Loucy (cell line): ENCODE measurements at regions not wholly inside any gene's neighbourhood (a gene's known extent, or its start where the extent isn't known, plus 50 kb on each side); places are given as distances from the start of the nearest gene placed in this dataset.
A peak's percentile ranks its signal among the peaks of the same experiment; 100 is the strongest.

ENCODE experiments used
- H2AFZ ChIP-seq: fragments of 200-600 bp; sonication (generic); 2 replicates; pipeline ENCODE4 v1.6.0; 2016; ENCODE audit warnings: antibody characterized with exemption, mild to moderate bottlenecking, low read length, moderate library complexity
- H3F3A ChIP-seq: fragments of 200-600 bp; 2 replicates; pipeline ENCODE4 v1.6.0; 2016; ENCODE audit warnings: antibody characterized with exemption, low read depth, mild to moderate bottlenecking
- H3K27me3 ChIP-seq: fragments of 200-600 bp; sonication (generic); 2 replicates; pipeline ENCODE4 v1.6.1; 2014; ENCODE audit warnings: low read length, mild to moderate bottlenecking; ENCODE audit not compliant: insufficient read depth, poor library complexity, severe bottlenecking
- H3K36me3 ChIP-seq: fragments of 200-600 bp; sonication (generic); 2 replicates; pipeline ENCODE4 v1.6.1; 2016; ENCODE audit warnings: low read length; ENCODE audit not compliant: insufficient read depth
- H3K4me1 ChIP-seq: fragments of 200-600 bp; sonication (generic); 2 replicates; pipeline ENCODE4 v1.5.1; 2014; ENCODE audit warnings: low read length, mild to moderate bottlenecking; ENCODE audit not compliant: insufficient read depth, poor library complexity, severe bottlenecking
- H3K4me2 ChIP-seq: fragments of 200-600 bp; sonication (generic); 2 replicates; pipeline ENCODE4 v1.6.0; 2014; ENCODE audit warnings: antibody characterized with exemption, low read length, low read depth, mild to moderate bottlenecking; ENCODE audit not compliant: poor library complexity, severe bottlenecking
- H3K4me3 ChIP-seq: fragments of 200-600 bp; sonication (generic); 2 replicates; pipeline ENCODE4 v1.5.1; 2014; ENCODE audit warnings: low read length, mild to moderate bottlenecking, mixed read lengths; ENCODE audit not compliant: poor library complexity, severe bottlenecking
- H3K79me2 ChIP-seq: fragments of 200-600 bp; sonication (generic); 2 replicates; pipeline ENCODE4 v1.6.1; 2014; ENCODE audit warnings: low read length; ENCODE audit not compliant: insufficient read depth
- H3K9ac ChIP-seq: fragments of 200-600 bp; sonication (generic); 2 replicates; pipeline ENCODE4 v1.6.0; 2014; ENCODE audit warnings: mild to moderate bottlenecking, low read depth, low read length, moderate library complexity; ENCODE audit not compliant: poor library complexity, severe bottlenecking
- H3K9me2 ChIP-seq: fragments of 200-600 bp; sonication (generic); replicated peaks from 2 replicates; pipeline ENCODE4 v1.6.1; 2016; ENCODE audit warnings: low read depth, low read length, mixed read lengths
- H3K9me3 ChIP-seq: fragments of 200-600 bp; sonication (generic); 2 replicates; pipeline ENCODE4 v1.6.1; 2014; ENCODE audit warnings: mild to moderate bottlenecking, antibody characterized with exemption, low read length, low read depth; ENCODE audit not compliant: insufficient read depth
- H4K20me1 ChIP-seq: fragments of 200-600 bp; sonication (generic); 2 replicates; pipeline ENCODE4 v1.6.0; 2014; ENCODE audit warnings: antibody characterized with exemption, low read length, mild to moderate bottlenecking; ENCODE audit not compliant: insufficient read depth, poor library complexity, severe bottlenecking
- EZH2phosphoT487 ChIP-seq: fragments of 200-600 bp; IDR thresholded peaks from 2 replicates; pipeline ENCODE4 v1.6.1; 2018; ENCODE audit warnings: antibody characterized with exemption, mild to moderate bottlenecking, moderate library complexity, borderline replicate concordance
- TF ChIP-seq, protein P1 (sequence below): fragments of 200-600 bp; sonication (generic); conservative IDR thresholded peaks from 2 replicates; pipeline ENCODE4 v1.5.1; 2014; ENCODE audit warnings: mild to moderate bottlenecking, antibody characterized with exemption, low read length

DNA sequence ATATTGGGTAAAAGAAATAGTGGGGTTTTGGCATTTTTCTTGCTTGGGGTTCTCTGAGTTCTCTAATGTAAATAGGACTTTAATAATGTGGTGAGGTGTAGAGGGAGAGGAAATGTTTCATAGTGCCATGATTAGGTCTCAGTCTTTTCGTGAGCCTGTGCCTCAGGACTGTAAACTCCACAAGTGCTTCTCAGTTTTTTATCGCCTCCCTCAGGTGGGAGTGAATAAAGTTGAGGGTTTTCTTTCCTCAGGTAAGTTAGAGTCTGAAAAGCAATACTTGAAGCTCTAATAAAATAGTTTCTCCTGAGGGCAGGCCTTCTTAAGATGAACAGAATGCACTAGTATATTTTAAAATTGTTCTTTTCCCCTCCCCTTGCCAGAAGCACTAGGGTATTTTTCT lies 243.1 kb upstream of the SETBP1 start:
- Histone ChIP-seq H3K36me3 (no peaks in the 10 kb centered on the region), H3K27me3 (no peaks in the 10 kb centered on the region), H3K79me2 (no peaks in the 10 kb centered on the region), H3K9me2 (no peaks in the 10 kb centered on the region), H3F3A (no peaks in the 10 kb centered on the region), H4K20me1 (no peaks in the 10 kb centered on the region), H3K9me3 (no peaks in the 10 kb centered on the region), H3K4me2 (no peak overlapping the region), H3K4me1 (no peaks in the 10 kb centered on the region), H3K4me3 (no peak overlapping the region), H3K9ac (no peak overlapping the region), H2AFZ (no peak overlapping the region)
- no peak for TF ChIP-seq EZH2phosphoT487
- TF ChIP-seq, protein P1, sequence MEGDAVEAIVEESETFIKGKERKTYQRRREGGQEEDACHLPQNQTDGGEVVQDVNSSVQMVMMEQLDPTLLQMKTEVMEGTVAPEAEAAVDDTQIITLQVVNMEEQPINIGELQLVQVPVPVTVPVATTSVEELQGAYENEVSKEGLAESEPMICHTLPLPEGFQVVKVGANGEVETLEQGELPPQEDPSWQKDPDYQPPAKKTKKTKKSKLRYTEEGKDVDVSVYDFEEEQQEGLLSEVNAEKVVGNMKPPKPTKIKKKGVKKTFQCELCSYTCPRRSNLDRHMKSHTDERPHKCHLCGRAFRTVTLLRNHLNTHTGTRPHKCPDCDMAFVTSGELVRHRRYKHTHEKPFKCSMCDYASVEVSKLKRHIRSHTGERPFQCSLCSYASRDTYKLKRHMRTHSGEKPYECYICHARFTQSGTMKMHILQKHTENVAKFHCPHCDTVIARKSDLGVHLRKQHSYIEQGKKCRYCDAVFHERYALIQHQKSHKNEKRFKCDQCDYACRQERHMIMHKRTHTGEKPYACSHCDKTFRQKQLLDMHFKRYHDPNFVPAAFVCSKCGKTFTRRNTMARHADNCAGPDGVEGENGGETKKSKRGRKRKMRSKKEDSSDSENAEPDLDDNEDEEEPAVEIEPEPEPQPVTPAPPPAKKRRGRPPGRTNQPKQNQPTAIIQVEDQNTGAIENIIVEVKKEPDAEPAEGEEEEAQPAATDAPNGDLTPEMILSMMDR, result peak; percentile 25

DNA sequence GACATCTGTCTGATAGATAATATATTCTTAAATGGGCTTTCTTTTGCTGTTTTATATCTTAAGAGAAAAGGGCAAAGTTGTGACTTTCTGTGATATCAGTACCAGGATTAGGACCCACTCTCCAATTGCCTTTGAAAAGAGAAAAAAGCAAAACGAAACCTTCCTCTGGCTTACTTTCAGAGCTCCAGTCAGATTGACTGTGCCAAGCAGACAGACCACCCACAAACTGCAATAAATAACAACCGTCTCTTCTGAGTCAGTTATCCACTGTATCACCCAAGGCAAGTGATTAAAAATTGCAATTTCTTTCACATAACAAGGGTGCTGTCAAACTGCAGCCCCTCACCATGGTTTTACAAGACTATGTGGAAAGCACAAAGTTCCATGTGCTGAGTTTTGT lies 230.5 kb upstream of the SETBP1 start:
- H3K9ac ChIP-seq, result peak overlapping the region; percentile 22

DNA sequence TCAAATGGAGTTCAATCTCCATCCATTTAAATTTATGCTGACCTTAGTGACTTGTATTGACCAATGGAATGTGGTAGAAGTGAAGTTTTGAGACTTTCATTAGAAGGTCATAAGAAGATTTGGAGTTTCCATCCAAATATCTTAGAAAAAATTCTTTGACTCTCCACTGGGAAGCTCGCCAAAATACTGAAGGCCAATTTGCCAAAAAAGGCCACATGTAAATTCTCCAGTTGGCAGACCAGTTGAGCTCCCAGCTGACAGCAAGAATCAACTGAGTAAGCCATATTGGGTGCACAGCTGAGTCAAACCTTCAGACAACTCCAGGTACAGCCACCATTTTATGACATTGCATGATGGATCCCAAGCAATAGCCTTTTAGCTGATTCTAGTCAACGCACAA lies 228.3 kb upstream of the SETBP1 start:
- H4K20me1 ChIP-seq, result no peaks in the 10 kb centered on the region
- no peaks in the 10 kb centered on the region for H3K9me2 ChIP-seq
- TF ChIP-seq, protein P1, result no peak
- TF ChIP-seq EZH2phosphoT487, result no peak
- no peaks in the 10 kb centered on the region for H3K27me3 ChIP-seq
- no peaks in the 10 kb centered on the region for H3F3A ChIP-seq
- no peak overlapping the region for H3K9ac ChIP-seq
- no peaks in the 10 kb centered on the region for H3K36me3 ChIP-seq
- no peaks in the 10 kb centered on the region for H3K79me2 ChIP-seq
- no peaks in the 10 kb centered on the region for H3K9me3 ChIP-seq
- H3K4me1 ChIP-seq, result peaks cover 23% of the 10 kb centered on the region
- H2AFZ ChIP-seq, result no peak overlapping the region
- no peak overlapping the region for H3K4me2 ChIP-seq
- H3K4me3 ChIP-seq, result no peak overlapping the region

More for the DNA sequence above, 230.5 kb upstream of the SETBP1 start:
- Histone ChIP-seq H3K9me2 (no peaks in the 10 kb centered on the region), H3K79me2 (no peaks in the 10 kb centered on the region), H3K9me3 (no peaks in the 10 kb centered on the region), H3F3A (no peaks in the 10 kb centered on the region), H3K27me3 (no peaks in the 10 kb centered on the region), H4K20me1 (no peaks in the 10 kb centered on the region), H3K4me1 (peaks cover 23% of the 10 kb centered on the region), H2AFZ (no peak overlapping the region), H3K36me3 (no peaks in the 10 kb centered on the region), H3K4me3 (peak overlapping the region; percentile 3), H3K4me2 (peak overlapping the region; percentile 44)
- TF ChIP-seq EZH2phosphoT487, result no peak
- TF ChIP-seq, protein P1, result no peak
